Heart right ventricle (tissue), 16 donors: ENCODE measurements at regions not wholly inside any gene's neighbourhood (a gene's known extent, or its start where the extent isn't known, plus 50 kb on each side); places are given as distances from the start of the nearest gene placed in this dataset.

Experiments used
- ATAC-seq, 8 donors: fragments of 200-7000 bp; cut with Tn5 transposase; one replicate each; pipeline ENCODE4 v1.9.1; 2020; ENCODE audit warnings: mild to moderate bottlenecking in 8 of 8, moderate library complexity in 8 of 8, moderate number of reproducible peaks in 1 of 8
- DNase-seq, 2 donors: peaks; one replicate each; pipeline ENCODE4 v3.0.0-alpha.2; 2020
- H3K27ac ChIP-seq, 10 donors: fragments of 200-600 bp; sonication (generic) in 2 of 10; one replicate each; pipeline versions ENCODE4 v1.5.0 to v1.8.0; 2020 to 2022; ENCODE audit warnings: mild to moderate bottlenecking in 3 of 10
- H3K27me3 ChIP-seq, 7 donors: fragments of 200-600 bp; one replicate each; pipeline ENCODE4 v1.8.0; 2021 to 2022; ENCODE audit warnings: mild to moderate bottlenecking in 2 of 7
- H3K36me3 ChIP-seq, 9 donors: fragments of 200-600 bp; sonication (generic) in 1 of 9; one replicate each; pipeline versions ENCODE4 v1.5.0 to v1.8.0; 2020 to 2022; ENCODE audit warnings: mild to moderate bottlenecking in 2 of 9
- H3K4me1 ChIP-seq, 9 donors: fragments of 200-600 bp; sonication (generic) in 1 of 9; one replicate each; pipeline versions ENCODE4 v1.5.0 to v1.8.0; 2020 to 2022; ENCODE audit warnings: mild to moderate bottlenecking in 4 of 9
- H3K4me3 ChIP-seq, 10 donors: fragments of 200-600 bp; sonication (generic) in 2 of 10; one replicate each; pipeline versions ENCODE4 v1.5.0 to v1.8.0; 2020 to 2022; ENCODE audit warnings: mild to moderate bottlenecking in 7 of 10, moderate library complexity in 2 of 10
- H3K9me3 ChIP-seq, 11 donors: fragments of 200-600 bp in 10 of 11; sonication (generic) in 2 of 11; one replicate each; pipeline versions ENCODE4 v1.5.0 to v1.8.0; 2013 to 2022; ENCODE audit warnings: mild to moderate bottlenecking in 2 of 11, control low read depth in 1 of 11, moderate library complexity in 1 of 11
- WGBS, 2 donors: extraction: QIAGEN DNeasy Blood & Tissue Kit; methylation state at CpG; one replicate each; pipeline ENCODE4 v1.1.7; 2013; ENCODE audit warnings: inconsistent platforms in 1 of 2; 5-methylcytosine and 5-hydroxymethylcytosine counted together
- intact Hi-C, 10 donors: fragments of 100-400 bp; cut with DNase I; formaldehyde crosslinking; loops; one replicate each; pipeline versions ENCODE4 v1.11.1 to v1.14.2; 2022
- TF ChIP-seq, protein P1 (sequence below), 9 donors: fragments of 200-600 bp; sonication (generic) in 2 of 9; IDR thresholded peaks; one replicate each; pipeline versions ENCODE4 v1.5.0 to v1.8.0; 2021 to 2022; ENCODE audit warnings: antibody characterized with exemption in 9 of 9, mild to moderate bottlenecking in 5 of 9, moderate library complexity in 1 of 9
- donor health status: Arrhythmogenic right ventricular cardiomyopathy.
- donor health status: ischemic (EF 13 %, LVEDD 7.1; RV severe dilation, severe dysfunction).
- donor health status: healthy with polysubstance abuse.
- donor health status: DM: no; HTN: yes; CAD: no.
- donor health status: DM: no; HTN: no; CAD: no.
- donor health status: ischemic (EF 25% LVEDD 6.9; RV normal size, moderate dysfunction).
- donor health status: ischemic (EF 25% LVEDD 5.7; RV mildly dilated, moderate dysfunction).
- donor health status: healthy.
- donor health status: DM: yes; HTN: yes; CAD: no.
- donor health status: Ischemic cardiomyopathy.
- donor health status: ischemic (EF 35%, LVEDD 5.7; RV mildly dilated, moderate dysfunction).
- donor health status: nonischemic (EF 11% LVEDD 7.7; RV severe dilation, severe dysfunction).
- donor health status: DM: yes; HTN: yes; CAD: no.
- donor health status: PGD.
- donor health status: ischemic (EF 29% LVEDD 5.4; RV normal size, mild dysfunction).
- donor health status: nonischemic (EF 23%, LVEDD 6.1; RV moderate dilation, normal function).

DNA sequence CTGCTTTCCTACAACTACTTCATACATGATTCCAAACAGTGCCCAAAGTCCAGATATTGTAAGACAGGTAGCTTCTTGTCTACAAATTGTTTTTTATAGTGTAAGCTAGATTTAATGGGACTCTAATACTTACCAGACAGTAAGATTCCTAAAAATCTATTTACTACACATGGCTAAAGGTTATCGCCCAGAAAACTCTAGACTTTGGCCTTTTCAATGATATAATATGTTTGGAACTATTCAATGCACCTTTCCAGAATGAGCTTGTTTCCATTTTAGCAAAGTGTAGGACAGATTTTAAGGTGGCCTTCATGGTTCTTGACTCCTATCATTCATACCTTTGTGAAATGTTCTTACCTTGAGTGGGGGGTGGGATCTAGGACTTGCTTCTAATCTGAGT lies 951.0 kb downstream of the SORCS1 start:
- H3K9me3 ChIP-seq = no peaks in the 10 kb centered on the region
- H3K27ac ChIP-seq = no peak overlapping the region
- H3K4me3 ChIP-seq = no peak overlapping the region
- DNase-seq (no peak), ATAC-seq (no peak)
- intact Hi-C loops = no loop called here
- TF ChIP-seq, protein P1, sequence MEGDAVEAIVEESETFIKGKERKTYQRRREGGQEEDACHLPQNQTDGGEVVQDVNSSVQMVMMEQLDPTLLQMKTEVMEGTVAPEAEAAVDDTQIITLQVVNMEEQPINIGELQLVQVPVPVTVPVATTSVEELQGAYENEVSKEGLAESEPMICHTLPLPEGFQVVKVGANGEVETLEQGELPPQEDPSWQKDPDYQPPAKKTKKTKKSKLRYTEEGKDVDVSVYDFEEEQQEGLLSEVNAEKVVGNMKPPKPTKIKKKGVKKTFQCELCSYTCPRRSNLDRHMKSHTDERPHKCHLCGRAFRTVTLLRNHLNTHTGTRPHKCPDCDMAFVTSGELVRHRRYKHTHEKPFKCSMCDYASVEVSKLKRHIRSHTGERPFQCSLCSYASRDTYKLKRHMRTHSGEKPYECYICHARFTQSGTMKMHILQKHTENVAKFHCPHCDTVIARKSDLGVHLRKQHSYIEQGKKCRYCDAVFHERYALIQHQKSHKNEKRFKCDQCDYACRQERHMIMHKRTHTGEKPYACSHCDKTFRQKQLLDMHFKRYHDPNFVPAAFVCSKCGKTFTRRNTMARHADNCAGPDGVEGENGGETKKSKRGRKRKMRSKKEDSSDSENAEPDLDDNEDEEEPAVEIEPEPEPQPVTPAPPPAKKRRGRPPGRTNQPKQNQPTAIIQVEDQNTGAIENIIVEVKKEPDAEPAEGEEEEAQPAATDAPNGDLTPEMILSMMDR (IDR thresholded peaks at IDR 0.05) = no peak
- WGBS, 2 donors = 68 to 90% methylated on average over 1 of the region's 1 CpG
- H3K27me3 ChIP-seq = no peaks in the 10 kb centered on the region
- H3K36me3 ChIP-seq = no peaks in the 10 kb centered on the region
- peaks cover 0 to 14% (median 0%) of the 10 kb centered on the region in 9 donors for H3K4me1 ChIP-seq

DNA sequence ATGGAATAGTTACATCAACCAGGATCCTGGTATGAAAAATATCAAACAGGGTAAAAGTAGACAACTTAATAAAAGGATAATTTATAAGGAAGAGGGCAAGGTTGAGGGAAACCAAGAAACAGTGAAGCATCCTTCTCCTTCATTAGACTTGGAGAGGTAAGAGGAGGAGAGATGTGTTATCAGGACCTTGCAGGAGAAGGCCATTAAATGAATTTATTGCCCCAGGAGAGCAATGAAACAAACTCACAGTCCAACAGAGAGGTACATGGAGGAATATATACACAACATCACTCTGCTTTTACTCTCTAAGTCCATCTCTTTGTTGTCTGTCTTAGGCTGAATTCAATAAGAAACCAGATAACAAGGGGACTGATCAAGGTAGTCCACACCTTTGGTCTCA lies 966.2 kb downstream of the SORCS1 start:
- Histone ChIP-seq H3K4me1 (no peaks in the 10 kb centered on the region), H3K9me3 (peaks cover 0 to 4% (median 0%) of the 10 kb centered on the region in 11 donors), H3K4me3 (no peak overlapping the region), H3K36me3 (no peaks in the 10 kb centered on the region), H3K27me3 (no peaks in the 10 kb centered on the region), H3K27ac (no peak overlapping the region)
- intact Hi-C loops = no loop called here
- ATAC-seq (no peak), DNase-seq (no peak)
- TF ChIP-seq, protein P1 (IDR thresholded peaks at IDR 0.05) = no peak

DNA sequence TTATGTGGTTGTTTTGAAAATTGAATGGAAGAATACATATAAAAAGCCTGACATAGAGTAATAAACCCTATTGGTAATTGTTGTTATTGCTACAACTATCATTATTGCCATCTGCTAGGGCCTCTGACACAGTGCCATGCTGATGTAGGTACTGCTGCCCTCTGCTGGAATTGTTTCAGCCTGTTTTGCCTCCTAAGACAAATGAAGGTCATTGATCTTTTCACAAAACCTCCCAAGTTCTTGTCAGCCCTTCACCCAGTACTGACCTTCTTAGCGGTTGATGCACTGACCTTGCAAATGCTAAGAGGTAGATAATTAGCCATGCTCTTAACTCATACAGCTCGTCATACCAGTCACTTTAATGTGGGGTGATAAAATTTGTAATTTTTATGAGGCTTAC lies 975.2 kb downstream of the SORCS1 start:
- DNase-seq (no peak), ATAC-seq (peak in 1 of 8 donors; percentile 44)
- Histone ChIP-seq H3K4me1 (no peaks in the 10 kb centered on the region), H3K27me3 (no peaks in the 10 kb centered on the region), H3K9me3 (no peaks in the 10 kb centered on the region), H3K36me3 (no peaks in the 10 kb centered on the region), H3K27ac (no peak overlapping the region), H3K4me3 (no peak overlapping the region)
- intact Hi-C loops = no loop called here
- 55 to 61% methylated on average over 2 of the region's 2 CpGs for whole genome bisulfite sequencing, 2 donors
- TF ChIP-seq, protein P1 (IDR thresholded peaks at IDR 0.05) = peak in 6 of 9 donors; percentile 23 to 48 (median 34)

DNA sequence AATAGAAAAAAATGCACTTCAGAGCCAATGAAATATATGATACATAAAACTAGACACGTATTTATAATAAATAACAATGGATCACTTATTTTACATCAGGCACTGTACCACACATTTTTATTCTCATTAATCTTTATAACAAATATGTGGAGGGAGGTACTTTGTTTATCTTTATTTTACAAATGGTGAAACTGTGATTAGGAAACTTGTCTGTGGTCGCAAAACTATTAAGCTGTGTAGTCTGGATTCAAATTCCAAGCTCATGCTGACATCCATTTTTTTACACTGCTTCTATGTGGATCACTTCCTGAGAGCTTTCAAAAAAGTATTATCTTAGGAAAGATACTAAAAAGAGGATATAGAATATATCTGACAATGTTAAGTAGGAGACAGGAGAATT lies 978.6 kb downstream of the SORCS1 start:
- TF ChIP-seq, protein P1 (IDR thresholded peaks at IDR 0.05) = no peak
- intact Hi-C loops = no loop called here
- no peaks in the 10 kb centered on the region for H3K9me3 ChIP-seq
- WGBS, 2 donors = 79 to 94% methylated on average over 2 of the region's 2 CpGs
- no peak for DNase-seq
- no peaks in the 10 kb centered on the region for H3K36me3 ChIP-seq
- H3K4me1 ChIP-seq = no peaks in the 10 kb centered on the region
- no peaks in the 10 kb centered on the region for H3K27me3 ChIP-seq
- ATAC-seq = no peak
- no peak overlapping the region for H3K27ac ChIP-seq
- no peak overlapping the region for H3K4me3 ChIP-seq

DNA sequence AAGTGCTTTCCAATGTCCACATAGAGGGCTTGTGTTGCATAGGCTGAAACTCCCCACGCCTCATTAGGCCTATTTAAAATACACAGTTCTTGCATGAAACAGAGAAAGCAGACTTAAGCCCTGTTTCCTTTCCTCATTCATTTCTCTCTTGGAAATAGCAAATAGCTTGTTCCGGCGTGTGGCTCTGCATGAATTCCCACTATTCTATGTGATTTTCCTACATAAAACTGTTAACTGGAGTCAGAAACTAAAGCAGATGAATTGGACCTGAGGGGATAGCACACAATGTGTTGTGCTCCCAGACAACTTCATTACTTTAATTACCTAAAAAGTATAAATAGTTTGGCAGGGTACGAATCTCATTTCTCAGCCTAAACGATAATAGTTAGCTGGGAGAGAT lies 981.5 kb downstream of the SORCS1 start:
- Histone ChIP-seq H3K9me3 (no peaks in the 10 kb centered on the region), H3K27me3 (no peaks in the 10 kb centered on the region), H3K4me1 (no peaks in the 10 kb centered on the region), H3K4me3 (no peak overlapping the region), H3K27ac (no peak overlapping the region), H3K36me3 (no peaks in the 10 kb centered on the region)
- ATAC-seq (no peak), DNase-seq (no peak)
- intact Hi-C loops = no loop called here
- WGBS, 2 donors = 84 to 92% methylated on average over 5 of the region's 5 CpGs
- TF ChIP-seq, protein P1 (IDR thresholded peaks at IDR 0.05) = no peak
